Mesenchymal stem cell (in vitro differentiated cells and primary cell): ENCODE measurements at regions not wholly inside any gene's neighbourhood (a gene's known extent, or its start where the extent isn't known, plus 50 kb on each side); places are given as distances from the start of the nearest gene placed in this dataset.

Experiments used
- DNase-seq: peaks from one replicate; pipeline ENCODE4 v3.0.0-alpha.2; 2013
- H2AFZ ChIP-seq: one replicate; pipeline ENCODE4 v1.6.1; 2013; ENCODE audit warnings: low read depth, mild to moderate bottlenecking, control low read depth, inconsistent platforms, low read length, moderate library complexity
- H2AK5ac ChIP-seq: 2 replicates; pipeline ENCODE4 v1.6.1; 2013; ENCODE audit warnings: low read length, moderate library complexity, mild to moderate bottlenecking, inconsistent platforms; ENCODE audit not compliant: severe bottlenecking
- H2BK120ac ChIP-seq: one replicate; pipeline ENCODE4 v1.6.1; 2013; ENCODE audit warnings: low read depth, mild to moderate bottlenecking, inconsistent platforms, low read length, moderate library complexity
- H2BK12ac ChIP-seq, 2 experiments: one replicate each; pipeline ENCODE4 v1.6.1; 2013; ENCODE audit warnings: inconsistent platforms in 2 of 2, low read length in 2 of 2, mild to moderate bottlenecking in 2 of 2, moderate library complexity in 2 of 2, control low read depth in 1 of 2
- H2BK15ac ChIP-seq: one replicate; pipeline ENCODE4 v1.6.1; 2013; ENCODE audit warnings: mild to moderate bottlenecking, low read depth, inconsistent platforms; ENCODE audit not compliant: poor library complexity, severe bottlenecking
- H2BK5ac ChIP-seq: 2 replicates; pipeline ENCODE4 v1.6.1; 2013; ENCODE audit warnings: low read depth, mild to moderate bottlenecking, low read length, control low read depth, inconsistent platforms; ENCODE audit not compliant: poor library complexity, severe bottlenecking
- H3K14ac ChIP-seq, 2 experiments: one replicate each; pipeline ENCODE4 v1.6.1; 2013; ENCODE audit warnings: inconsistent platforms in 2 of 2, low read length in 2 of 2, control low read depth in 1 of 2, mild to moderate bottlenecking in 1 of 2, moderate library complexity in 1 of 2
- H3K18ac ChIP-seq, 2 experiments: one replicate each; pipeline ENCODE4 v1.6.1; 2013; ENCODE audit warnings: inconsistent platforms in 2 of 2, low read length in 2 of 2, control low read depth in 1 of 2, low read depth in 1 of 2, mild to moderate bottlenecking in 1 of 2
- H3K23ac ChIP-seq, 2 experiments: one replicate each; pipeline ENCODE4 v1.6.1; 2013; ENCODE audit warnings: inconsistent platforms in 2 of 2, low read length in 2 of 2, mild to moderate bottlenecking in 2 of 2, moderate library complexity in 2 of 2, control low read depth in 1 of 2
- H3K27ac ChIP-seq: 2 replicates; pipeline ENCODE4 v1.5.1; 2013; ENCODE audit warnings: mild to moderate bottlenecking, moderate library complexity, low read length, control low read depth, inconsistent platforms; ENCODE audit not compliant: poor library complexity, severe bottlenecking
- H3K27me3 ChIP-seq, 2 experiments: 2 replicates each; pipeline versions ENCODE4 v1.6.1 to v1.7.0; 2013; ENCODE audit warnings: low read length in 2 of 2, mild to moderate bottlenecking in 2 of 2, moderate library complexity in 2 of 2, control low read depth in 1 of 2, inconsistent platforms in 1 of 2; ENCODE audit not compliant: control insufficient read depth in 1 of 2, insufficient read depth in 1 of 2
- H3K36me3 ChIP-seq, 2 experiments: 2 replicates each; pipeline versions ENCODE4 v1.6.1 to v1.7.0; 2013; ENCODE audit warnings: low read length in 2 of 2, control low read depth in 1 of 2, inconsistent platforms in 1 of 2, low read depth in 1 of 2, mild to moderate bottlenecking in 1 of 2; ENCODE audit not compliant: insufficient read depth in 2 of 2, control insufficient read depth in 1 of 2
- H3K4ac ChIP-seq, 2 experiments: one replicate each; pipeline ENCODE4 v1.6.1; 2013; ENCODE audit warnings: inconsistent platforms in 2 of 2, low read length in 2 of 2, mild to moderate bottlenecking in 2 of 2, moderate library complexity in 2 of 2, control low read depth in 1 of 2, low read depth in 1 of 2
- H3K4me1 ChIP-seq: 2 replicates; pipeline ENCODE4 v1.6.1; 2013; ENCODE audit warnings: low read depth, low read length, control low read depth; ENCODE audit not compliant: control insufficient read depth, insufficient read depth
- H3K4me2 ChIP-seq: 2 replicates; pipeline ENCODE4 v1.6.1; 2013; ENCODE audit warnings: low read length, mild to moderate bottlenecking, inconsistent platforms; ENCODE audit not compliant: poor library complexity, severe bottlenecking
- H3K4me3 ChIP-seq, 2 experiments: 2 replicates each; pipeline versions ENCODE4 v1.5.1 to v1.7.0; 2013; ENCODE audit warnings: low read length in 2 of 2, mild to moderate bottlenecking in 2 of 2, control low read depth in 1 of 2, low read depth in 1 of 2; ENCODE audit not compliant: insufficient read depth in 1 of 2
- H3K79me1 ChIP-seq: replicated peaks from 2 replicates; pipeline ENCODE4 v1.6.1; 2013; ENCODE audit warnings: mild to moderate bottlenecking, control low read depth, low read length, inconsistent platforms; ENCODE audit not compliant: poor library complexity, severe bottlenecking
- H3K9ac ChIP-seq: 2 replicates; pipeline ENCODE4 v1.7.0; 2013; ENCODE audit warnings: mild to moderate bottlenecking, low read length, moderate library complexity
- H3K9me3 ChIP-seq: 2 replicates; pipeline ENCODE4 v1.7.0; 2013; ENCODE audit warnings: mild to moderate bottlenecking, low read length; ENCODE audit not compliant: control insufficient read depth
- H4K8ac ChIP-seq: one replicate; pipeline ENCODE4 v1.6.1; 2013; ENCODE audit warnings: inconsistent platforms, mild to moderate bottlenecking, low read length, moderate library complexity
- H4K91ac ChIP-seq: one replicate; pipeline ENCODE4 v1.6.1; 2013; ENCODE audit warnings: mild to moderate bottlenecking, low read length, inconsistent platforms
- WGBS: methylation state at CpG from one replicate; pipeline ENCODE4 v1.1.7; 2013; ENCODE audit warnings: mixed read lengths; 5-methylcytosine and 5-hydroxymethylcytosine counted together

- Histone ChIP-seq H3K36me3 (no peaks in the 10 kb centered on the region), H2BK15ac (no peak overlapping the region), H3K23ac (no peak overlapping the region), H3K14ac (no peak overlapping the region), H2AFZ (no peak overlapping the region), H2BK5ac (no peak overlapping the region), H3K9me3 (peaks cover 7% of the 10 kb centered on the region), H3K18ac (no peak overlapping the region), H3K4me3 (no peak overlapping the region), H3K4me1 (no peaks in the 10 kb centered on the region), H3K79me1 (no peaks in the 10 kb centered on the region), H4K91ac (no peak overlapping the region), H2AK5ac (no peak overlapping the region), H3K4ac (no peak overlapping the region), H2BK12ac (no peak overlapping the region), H4K8ac (no peak overlapping the region), H3K9ac (no peak overlapping the region), H3K4me2 (no peak overlapping the region), H3K27me3 (no peaks in the 10 kb centered on the region), H3K27ac (no peak overlapping the region), H2BK120ac (no peak overlapping the region)
- 77% methylated on average over 11 of the region's 11 CpGs for WGBS
- no peak for DNase-seq
Measured at GRCh38 chr22:47674600-47674999, 912.1 kb downstream of the TBC1D22A start.

- Histone ChIP-seq H3K27ac (no peak overlapping the region), H4K91ac (no peak overlapping the region), H2AFZ (no peak overlapping the region), H3K27me3 (no peaks in the 10 kb centered on the region), H3K23ac (no peak overlapping the region), H3K4ac (no peak overlapping the region), H2BK15ac (no peak overlapping the region), H4K8ac (no peak overlapping the region), H3K36me3 (no peaks in the 10 kb centered on the region), H3K4me3 (no peak overlapping the region), H2BK12ac (no peak overlapping the region), H3K4me1 (no peaks in the 10 kb centered on the region), H3K9me3 (peaks cover 7% of the 10 kb centered on the region), H2AK5ac (no peak overlapping the region), H2BK5ac (no peak overlapping the region), H3K79me1 (no peaks in the 10 kb centered on the region), H3K4me2 (no peak overlapping the region), H3K14ac (no peak overlapping the region), H2BK120ac (no peak overlapping the region), H3K9ac (no peak overlapping the region), H3K18ac (no peak overlapping the region)
- WGBS: 94% methylated on average over 2 of the region's 2 CpGs
- no peak for DNase-seq
Measured at GRCh38 chr22:47673557-47673956, 911.1 kb downstream of the TBC1D22A start.

DNA sequence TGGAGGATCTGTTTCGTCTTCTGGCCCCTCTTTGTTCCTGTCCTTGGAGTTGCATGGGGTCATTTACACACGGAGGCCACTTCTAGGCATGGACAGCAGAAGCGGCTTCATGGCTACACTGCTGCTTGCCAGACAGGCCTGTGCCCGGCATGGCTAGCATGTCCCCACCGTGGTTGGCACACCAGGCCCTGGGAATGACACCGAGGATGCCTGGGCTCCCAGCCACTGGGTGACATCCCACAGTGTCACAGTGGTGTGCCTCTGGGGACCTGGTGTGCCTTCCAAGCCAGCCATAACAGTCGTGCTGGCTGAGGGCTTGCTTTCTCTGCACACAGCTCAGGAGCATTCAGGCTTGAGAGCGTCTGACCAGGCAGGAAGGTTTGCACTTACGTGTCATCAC is 910.1 kb downstream of the TBC1D22A start:
- H2AK5ac ChIP-seq: no peak overlapping the region
- H4K91ac ChIP-seq: no peak overlapping the region
- H3K9ac ChIP-seq: no peak overlapping the region
- H3K14ac ChIP-seq: no peak overlapping the region
- no peaks in the 10 kb centered on the region for H3K36me3 ChIP-seq
- no peak overlapping the region for H2BK12ac ChIP-seq
- no peak for DNase-seq
- H3K79me1 ChIP-seq: no peaks in the 10 kb centered on the region
- H2BK15ac ChIP-seq: no peak overlapping the region
- no peak overlapping the region for H4K8ac ChIP-seq
- H3K27me3 ChIP-seq: no peaks in the 10 kb centered on the region
- H3K23ac ChIP-seq: no peak overlapping the region
- WGBS: 77% methylated on average over 9 of the region's 9 CpGs
- H3K9me3 ChIP-seq: peaks cover 7% of the 10 kb centered on the region
- H3K4me3 ChIP-seq: no peak overlapping the region
- H2AFZ ChIP-seq: no peak overlapping the region
- no peak overlapping the region for H3K18ac ChIP-seq
- H3K4me2 ChIP-seq: no peak overlapping the region
- no peak overlapping the region for H2BK5ac ChIP-seq
- H2BK120ac ChIP-seq: no peak overlapping the region
- no peak overlapping the region for H3K27ac ChIP-seq
- H3K4me1 ChIP-seq: no peaks in the 10 kb centered on the region
- H3K4ac ChIP-seq: no peak overlapping the region

- 100% methylated on average over 1 of the region's 4 CpGs for WGBS
- no peak for DNase-seq
- H3K4me3 ChIP-seq: no peak overlapping the region
- H3K27ac ChIP-seq: no peak overlapping the region
- H3K27me3 ChIP-seq: no peaks in the 10 kb centered on the region
- H3K9ac ChIP-seq: no peak overlapping the region
- no peaks in the 10 kb centered on the region for H3K79me1 ChIP-seq
- no peak overlapping the region for H2BK12ac ChIP-seq
- no peak overlapping the region for H3K14ac ChIP-seq
- no peak overlapping the region for H4K91ac ChIP-seq
- peaks cover 17% of the 10 kb centered on the region for H3K9me3 ChIP-seq
- H3K23ac ChIP-seq: no peak overlapping the region
- H3K4me1 ChIP-seq: no peaks in the 10 kb centered on the region
- no peak overlapping the region for H3K18ac ChIP-seq
- H3K36me3 ChIP-seq: no peaks in the 10 kb centered on the region
- no peak overlapping the region for H2AK5ac ChIP-seq
- no peak overlapping the region for H3K4me2 ChIP-seq
- no peak overlapping the region for H3K4ac ChIP-seq
- no peak overlapping the region for H2BK15ac ChIP-seq
- H2BK5ac ChIP-seq: no peak overlapping the region
- no peak overlapping the region for H2BK120ac ChIP-seq
- H2AFZ ChIP-seq: no peak overlapping the region
- no peak overlapping the region for H4K8ac ChIP-seq
Measured at GRCh38 chr22:47665151-47665550, 902.7 kb downstream of the TBC1D22A start.
